Psoas muscle (tissue), 7 donors: ENCODE measurements at regions not wholly inside any gene's neighbourhood (a gene's known extent, or its start where the extent isn't known, plus 50 kb on each side); places are given as distances from the start of the nearest gene placed in this dataset.
A peak's percentile ranks its signal among the peaks of the same experiment; 100 is the strongest.

Experiments
- ATAC-seq, 4 donors: fragments of 200-7000 bp; cut with Tn5 transposase; one replicate each; pipeline ENCODE4 v1.9.1; 2020; ENCODE audit warnings: moderate library complexity in 3 of 4, mild to moderate bottlenecking in 2 of 4
- DNase-seq, 2 donors: peaks; one replicate each; pipeline ENCODE4 v3.0.0-alpha.2; 2020
- H3K27ac ChIP-seq: fragments of 200-600 bp; one replicate; pipeline ENCODE4 v1.8.0; 2022
- H3K27me3 ChIP-seq, 3 donors: fragments of 200-600 bp in 1 of 3; one replicate each; pipeline versions ENCODE4 v1.6.1 to v1.8.0; 2013 to 2022; ENCODE audit warnings: low read length in 2 of 3, mild to moderate bottlenecking in 2 of 3, moderate library complexity in 1 of 3; ENCODE audit not compliant: insufficient read depth in 3 of 3
- H3K36me3 ChIP-seq, 2 donors: fragments of 200-600 bp in 1 of 2; one replicate each; pipeline versions ENCODE4 v1.6.1 to v1.8.0; 2013 to 2022; ENCODE audit warnings: low read depth in 1 of 2, mild to moderate bottlenecking in 1 of 2, moderate library complexity in 1 of 2; ENCODE audit not compliant: insufficient read depth in 1 of 2
- H3K4me1 ChIP-seq: fragments of 200-600 bp; one replicate; pipeline ENCODE4 v1.8.0; 2022
- H3K4me3 ChIP-seq: fragments of 200-600 bp; one replicate; pipeline ENCODE4 v1.8.0; 2022; ENCODE audit warnings: mild to moderate bottlenecking
- H3K9me3 ChIP-seq: fragments of 200-600 bp; one replicate; pipeline ENCODE4 v1.8.0; 2022
- WGBS, 3 donors: extraction: QIAGEN DNeasy Blood & Tissue Kit; methylation state at CpG; one replicate each; pipeline versions ENCODE4 v1.1.6 to v1.1.7; 2013; 5-methylcytosine and 5-hydroxymethylcytosine counted together
- intact Hi-C, 2 donors: fragments of 100-400 bp; cut with DNase I; formaldehyde crosslinking; loops; one replicate each; pipeline versions ENCODE4 v1.11.0 to v1.14.2; 2022
- TF ChIP-seq, protein P1 (sequence below): fragments of 200-600 bp; IDR thresholded peaks from one replicate; pipeline ENCODE4 v1.8.0; 2022; ENCODE audit warnings: antibody characterized with exemption
- donor health status: healthy with polysubstance abuse.
- donor health status: DM: no; HTN: no; CAD: no; lungs with moderate emphysema.
- donor health status: Bipolar disorder and iron deficiency.
- donor health status: healthy.
- donor health status: DM: yes; HTN: yes; CAD: no.
- donor health status: DM: no; HTN: no; CAD: no.
- donor health status: DM: yes; HTN: yes; CAD: no.

- no peak overlapping the region for H3K4me3 ChIP-seq
- intact Hi-C loops, result no loop called here
- TF ChIP-seq, protein P1, sequence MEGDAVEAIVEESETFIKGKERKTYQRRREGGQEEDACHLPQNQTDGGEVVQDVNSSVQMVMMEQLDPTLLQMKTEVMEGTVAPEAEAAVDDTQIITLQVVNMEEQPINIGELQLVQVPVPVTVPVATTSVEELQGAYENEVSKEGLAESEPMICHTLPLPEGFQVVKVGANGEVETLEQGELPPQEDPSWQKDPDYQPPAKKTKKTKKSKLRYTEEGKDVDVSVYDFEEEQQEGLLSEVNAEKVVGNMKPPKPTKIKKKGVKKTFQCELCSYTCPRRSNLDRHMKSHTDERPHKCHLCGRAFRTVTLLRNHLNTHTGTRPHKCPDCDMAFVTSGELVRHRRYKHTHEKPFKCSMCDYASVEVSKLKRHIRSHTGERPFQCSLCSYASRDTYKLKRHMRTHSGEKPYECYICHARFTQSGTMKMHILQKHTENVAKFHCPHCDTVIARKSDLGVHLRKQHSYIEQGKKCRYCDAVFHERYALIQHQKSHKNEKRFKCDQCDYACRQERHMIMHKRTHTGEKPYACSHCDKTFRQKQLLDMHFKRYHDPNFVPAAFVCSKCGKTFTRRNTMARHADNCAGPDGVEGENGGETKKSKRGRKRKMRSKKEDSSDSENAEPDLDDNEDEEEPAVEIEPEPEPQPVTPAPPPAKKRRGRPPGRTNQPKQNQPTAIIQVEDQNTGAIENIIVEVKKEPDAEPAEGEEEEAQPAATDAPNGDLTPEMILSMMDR, result peak; percentile 69
- DNase-seq, result peak; percentile 69 to 77
- H3K9me3 ChIP-seq, result no peaks in the 10 kb centered on the region
- peak; percentile 77 to 88 (median 82) for ATAC-seq
- H3K4me1 ChIP-seq, result peaks cover 7% of the 10 kb centered on the region
- 3 to 5% (median 3%) methylated on average over 18 of the region's 18 CpGs for WGBS, 3 donors
- H3K36me3 ChIP-seq, result no peaks in the 10 kb centered on the region
- H3K27ac ChIP-seq, result no peak overlapping the region
- peaks cover 4 to 100% (median 56%) of the 10 kb centered on the region in 3 donors for H3K27me3 ChIP-seq
Measured at GRCh38 chr7:155380221-155380861, 77.6 kb upstream of the EN2 start.

DNA sequence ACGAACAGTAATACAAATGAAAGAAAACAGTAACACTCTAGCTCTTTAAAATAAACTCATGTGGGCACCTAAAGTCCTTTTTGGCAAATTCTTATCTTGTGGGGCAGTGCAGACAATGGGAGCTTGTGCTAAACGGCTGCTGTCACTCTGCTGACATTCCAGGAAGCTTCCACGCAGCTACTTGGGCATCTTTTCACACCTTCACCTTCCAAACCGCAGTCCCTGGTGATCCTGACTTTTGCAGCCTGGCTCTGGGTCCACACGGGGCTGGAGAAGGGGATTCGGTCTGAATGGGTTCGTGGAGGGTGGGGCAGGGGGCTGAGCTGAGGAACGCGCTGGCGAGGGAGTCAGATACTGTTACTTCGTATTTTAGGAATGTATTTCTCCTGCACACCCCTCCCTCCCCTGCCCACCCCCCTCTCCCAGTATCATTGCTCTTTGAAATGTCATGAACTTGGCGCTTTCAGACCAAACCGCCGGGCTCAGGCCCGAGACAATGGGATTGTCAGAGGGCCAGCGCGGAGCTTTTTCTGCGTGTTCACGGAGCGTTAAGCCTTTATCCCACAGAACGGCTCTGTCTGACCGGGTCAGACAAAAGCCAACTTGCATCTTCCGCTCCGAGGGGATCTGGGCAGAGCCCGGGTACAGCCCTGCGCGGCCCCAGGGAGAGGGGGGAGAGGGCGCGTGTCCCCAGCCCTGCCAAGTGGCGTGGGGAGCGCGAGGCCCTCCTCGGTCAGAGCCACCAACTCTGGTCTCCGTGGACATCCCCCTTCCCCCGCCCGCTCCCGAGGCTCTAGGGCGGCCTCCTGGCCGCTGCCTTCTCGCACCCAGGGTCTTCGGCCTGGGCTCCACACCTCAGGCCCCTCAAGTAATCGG is 76.7 kb upstream of the EN2 start:
- peak overlapping the region; percentile 49 for H3K4me3 ChIP-seq
- H3K36me3 ChIP-seq, result no peaks in the 10 kb centered on the region
- peaks cover 7% of the 10 kb centered on the region for H3K4me1 ChIP-seq
- 2% methylated on average over 34 to 42 of the region's 42 CpGs for WGBS, 3 donors
- TF ChIP-seq, protein P1, result no peak
- intact Hi-C loops, result no loop called here
- DNase-seq (no peak), ATAC-seq (peak in 3 of 4 donors; percentile 7 to 20 (median 18))
- no peak overlapping the region for H3K27ac ChIP-seq
- no peaks in the 10 kb centered on the region for H3K9me3 ChIP-seq
- peaks cover 4 to 100% (median 50%) of the 10 kb centered on the region in 3 donors for H3K27me3 ChIP-seq

GRCh38 chr7:155381852-155382801 is 75.8 kb upstream of the EN2 start:
- DNase-seq (peak in 1 of 2 donors; percentile 46), ATAC-seq (peak; percentile 17 to 37 (median 26))
- H3K27me3 ChIP-seq, result peaks cover 4 to 100% (median 55%) of the 10 kb centered on the region in 3 donors
- no peak overlapping the region for H3K27ac ChIP-seq
- peaks cover 7% of the 10 kb centered on the region for H3K4me1 ChIP-seq
- H3K9me3 ChIP-seq, result no peaks in the 10 kb centered on the region
- H3K36me3 ChIP-seq, result no peaks in the 10 kb centered on the region
- intact Hi-C loops, result no loop called here
- 3 to 7% (median 4%) methylated on average over 68 to 75 of the region's 75 CpGs for WGBS, 3 donors
- TF ChIP-seq, protein P1, result no peak
- H3K4me3 ChIP-seq, result peak overlapping the region; percentile 49

DNA sequence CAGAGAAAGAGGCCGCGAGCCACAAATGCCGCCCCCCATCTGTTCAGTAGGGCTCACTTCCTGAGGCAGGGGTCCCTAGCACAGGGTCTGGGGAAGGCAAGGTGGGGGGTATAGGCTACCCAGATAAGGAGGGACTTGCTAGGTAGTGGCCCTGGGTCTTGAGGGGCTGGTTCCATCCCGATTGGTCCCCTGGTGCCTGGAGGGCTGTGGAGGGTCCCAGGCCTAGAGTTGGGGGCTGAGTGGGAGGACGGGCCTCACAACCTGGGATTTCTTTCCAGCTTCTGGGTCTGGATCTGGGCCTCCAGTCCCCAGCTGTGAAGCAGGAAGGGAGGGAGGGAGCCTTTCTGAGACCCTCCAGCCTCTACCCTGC is 75.1 kb upstream of the EN2 start:
- TF ChIP-seq, protein P1, result no peak
- WGBS, 3 donors, result 49 to 63% (median 51%) methylated on average over 5 of the region's 5 CpGs
- intact Hi-C loops, result no loop called here
- DNase-seq, result peak in 1 of 2 donors; percentile 4
- Histone ChIP-seq H3K27me3 (peaks cover 4 to 100% (median 51%) of the 10 kb centered on the region in 3 donors), H3K4me1 (peaks cover 7% of the 10 kb centered on the region), H3K4me3 (no peak overlapping the region), H3K27ac (no peak overlapping the region), H3K9me3 (no peaks in the 10 kb centered on the region), H3K36me3 (no peaks in the 10 kb centered on the region)
- no peak for ATAC-seq
